HG02623 (cell line): ENCODE measurements at regions not wholly inside any gene's neighbourhood (a gene's known extent, or its start where the extent isn't known, plus 50 kb on each side); places are given as distances from the start of the nearest gene placed in this dataset.
"Not testable (repeated sequence)": the region's sequence is repeated elsewhere in the genome, so short reads cannot be mapped to it uniquely, and the experiment has no call there.

Source experiments
- ATAC-seq: cut with Tn5 transposase; IDR thresholded peaks from one replicate; pipeline ENCODE4 v1.9.1; 2021; ENCODE audit warnings: moderate library complexity; ENCODE audit not compliant: unreplicated experiment

GRCh38 chr3:26252001-26252400 lies 370.6 kb upstream of the LRRC3B start:
- ATAC-seq: no peak

- ATAC-seq: no peak
Observed at GRCh38 chr3:26256224-26256623, 366.3 kb upstream of the LRRC3B start.

- ATAC-seq: no peak
Observed at GRCh38 chr3:26259176-26259575, 363.4 kb upstream of the LRRC3B start.

- no peak for ATAC-seq
Observed at GRCh38 chr3:26260139-26260538, 362.4 kb upstream of the LRRC3B start.

GRCh38 chr3:26264708-26265107 lies 357.9 kb upstream of the LRRC3B start:
- no peak for ATAC-seq

- no peak for ATAC-seq
Observed at GRCh38 chr3:26271848-26272247, 350.7 kb upstream of the LRRC3B start.

- ATAC-seq: no peak
Observed at GRCh38 chr3:26273196-26273595, 349.4 kb upstream of the LRRC3B start.

- no peak for ATAC-seq
Observed at GRCh38 chr3:26279091-26279490, 343.5 kb upstream of the LRRC3B start.

- no peak for ATAC-seq
Observed at GRCh38 chr3:26280517-26280916, 342.1 kb upstream of the LRRC3B start.

- ATAC-seq: no peak
Observed at GRCh38 chr3:26281284-26281985, 341.1 kb upstream of the LRRC3B start.

- not testable (repeated sequence) for ATAC-seq
Observed at GRCh38 chr3:26284503-26284902, 338.1 kb upstream of the LRRC3B start.

GRCh38 chr3:26291840-26292239 lies 330.7 kb upstream of the LRRC3B start:
- ATAC-seq: no peak

- no peak for ATAC-seq
Observed at GRCh38 chr3:26292780-26293179, 329.8 kb upstream of the LRRC3B start.

GRCh38 chr3:26293329-26293844 lies 329.2 kb upstream of the LRRC3B start:
- no peak for ATAC-seq

- ATAC-seq: no peak
Observed at GRCh38 chr3:26307192-26307591, 315.4 kb upstream of the LRRC3B start.

GRCh38 chr3:26307787-26308186 lies 314.8 kb upstream of the LRRC3B start:
- ATAC-seq: no peak

GRCh38 chr3:26308454-26308853 lies 314.1 kb upstream of the LRRC3B start:
- no peak for ATAC-seq

GRCh38 chr3:26309536-26309935 lies 313.0 kb upstream of the LRRC3B start:
- ATAC-seq: not testable (repeated sequence)

GRCh38 chr3:26312816-26313215 lies 309.8 kb upstream of the LRRC3B start:
- ATAC-seq: no peak

GRCh38 chr3:26316472-26316871 lies 306.1 kb upstream of the LRRC3B start:
- no peak for ATAC-seq

- ATAC-seq: not testable (repeated sequence)
Observed at GRCh38 chr3:26323741-26324140, 298.8 kb upstream of the LRRC3B start.

- ATAC-seq: no peak
Observed at GRCh38 chr3:26340001-26340400, 282.6 kb upstream of the LRRC3B start.

GRCh38 chr3:26343647-26344046 lies 278.9 kb upstream of the LRRC3B start:
- no peak for ATAC-seq
